ENCODE measurements at regions not wholly inside any gene's neighbourhood (a gene's known extent, or its start where the extent isn't known, plus 50 kb on each side); places are given as distances from the start of the nearest gene placed in this dataset.

DNA sequence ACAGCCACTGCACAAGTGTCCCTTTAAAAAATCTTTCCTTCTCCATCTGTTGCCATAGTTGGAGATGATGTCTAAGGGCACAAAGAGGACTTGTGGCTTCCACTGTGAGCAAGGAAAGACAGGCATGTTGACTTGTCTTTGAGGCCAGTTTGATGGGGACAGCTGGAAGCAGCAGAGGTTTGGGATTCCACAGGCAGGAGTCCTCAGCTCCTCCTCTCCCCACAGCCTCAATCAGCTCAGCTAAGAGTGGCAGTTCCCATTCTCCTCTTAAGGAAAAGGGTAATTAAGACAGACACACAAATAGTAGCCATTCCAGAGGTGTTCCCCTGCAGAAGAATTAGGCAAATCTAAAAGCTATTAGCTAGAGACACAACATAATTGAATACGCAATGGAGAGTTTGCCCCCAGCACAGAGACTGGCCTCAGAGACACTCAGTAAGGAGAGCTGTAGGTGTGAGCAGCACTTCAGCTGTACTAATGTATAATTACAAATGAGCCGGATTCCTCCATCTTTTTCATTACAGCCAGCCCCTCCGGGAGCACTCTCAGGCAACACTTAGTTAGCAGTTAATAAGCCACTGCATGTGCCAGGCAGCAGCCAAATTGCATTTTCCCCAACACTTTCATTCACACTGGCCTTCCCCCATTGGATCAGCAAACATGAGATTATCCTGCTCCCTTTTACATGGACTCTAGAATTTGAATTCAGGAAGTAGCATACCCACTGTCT, 434.0 kb downstream of the FOXO1 start:
- no peak for DNase-seq (ENCODE audit: low read depth in 3 of 3, low spot score in 2 of 3)

DNA sequence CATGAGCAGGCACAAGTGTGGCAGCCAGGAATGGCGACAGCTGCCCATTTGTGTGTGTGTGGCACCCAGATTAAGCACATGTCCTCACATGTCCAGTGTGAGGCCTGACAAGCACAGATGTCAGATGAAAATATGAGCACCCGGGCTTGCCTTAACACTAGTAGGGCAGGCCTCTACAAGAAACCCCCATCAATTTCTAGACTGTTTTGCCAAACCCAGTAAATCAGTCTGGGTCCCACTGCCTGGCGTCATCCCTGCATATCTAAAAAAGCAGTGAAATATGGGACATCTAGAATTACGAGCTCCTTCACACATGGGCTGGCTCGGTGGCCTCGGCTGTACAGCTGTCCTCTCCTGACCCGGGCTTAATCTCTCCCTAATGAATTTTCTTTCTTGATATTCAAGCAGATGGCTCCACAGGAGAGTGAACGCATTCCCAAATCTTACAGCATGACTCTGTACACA, 432.7 kb downstream of the FOXO1 start:
- peak in 1 of 3 donors; percentile 39 for DNase-seq (ENCODE audit: low read depth in 3 of 3, low spot score in 2 of 3)

DNA sequence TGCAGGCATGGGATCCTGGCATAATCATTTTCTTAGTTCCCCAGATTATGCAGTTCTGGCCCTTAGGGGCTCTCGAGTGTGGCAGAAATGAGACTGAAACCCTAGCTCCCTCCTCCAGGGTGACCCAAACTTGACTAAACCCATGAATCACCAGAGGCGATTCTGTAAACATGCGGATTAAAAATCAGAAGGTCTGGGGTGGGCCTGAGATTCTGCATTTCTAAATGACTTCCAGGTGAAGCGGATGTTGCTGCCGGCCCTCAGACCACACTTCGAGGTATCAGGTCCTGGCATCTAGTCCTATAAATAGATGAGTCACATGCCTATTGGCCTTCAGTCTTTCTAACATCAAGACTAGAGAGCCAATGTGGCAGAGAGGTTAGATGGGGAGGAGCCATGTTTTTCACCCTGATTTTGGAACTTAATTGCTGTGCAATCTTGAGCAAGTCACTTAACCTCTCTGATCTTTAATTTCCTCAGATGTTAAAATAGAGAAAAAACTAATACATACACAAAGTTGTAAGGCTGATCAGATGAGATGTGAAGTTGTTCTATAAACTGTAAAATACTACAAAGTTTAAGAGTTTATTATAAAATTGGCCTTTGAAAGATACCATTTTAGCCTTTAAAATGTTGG, 431.2 kb downstream of the FOXO1 start:
- DNase-seq (ENCODE audit: low read depth in 3 of 3, low spot score in 2 of 3): no peak

DNA sequence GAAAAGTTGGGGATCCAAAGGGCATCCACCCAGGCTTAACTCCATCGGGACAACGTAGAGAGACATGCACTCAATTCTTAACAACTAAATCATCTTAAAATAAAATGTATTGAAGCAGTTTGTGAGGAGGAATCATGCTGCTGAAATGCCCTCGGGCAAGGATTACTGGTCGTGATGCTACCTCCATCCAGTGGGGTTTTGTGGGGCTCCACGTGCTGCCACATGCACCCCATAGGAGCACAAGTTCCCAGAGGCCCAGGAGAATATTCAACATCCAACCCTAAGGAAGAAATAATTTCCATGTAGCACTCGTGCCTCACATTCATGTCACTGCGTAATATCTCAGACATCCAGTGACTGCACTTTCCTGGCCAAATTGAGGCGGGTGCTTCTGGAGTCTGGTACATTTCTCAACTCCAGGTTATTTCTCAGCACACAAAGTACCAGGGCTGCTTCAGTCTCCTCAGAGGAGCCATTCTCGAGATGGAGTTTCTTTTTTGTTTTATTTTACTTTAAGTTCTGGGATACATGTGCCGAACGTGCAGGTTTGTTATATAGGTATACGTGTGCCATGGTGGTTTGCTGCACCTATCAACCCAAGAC, 429.8 kb downstream of the FOXO1 start:
- no peak for DNase-seq (ENCODE audit: low read depth in 3 of 3, low spot score in 2 of 3)

DNA sequence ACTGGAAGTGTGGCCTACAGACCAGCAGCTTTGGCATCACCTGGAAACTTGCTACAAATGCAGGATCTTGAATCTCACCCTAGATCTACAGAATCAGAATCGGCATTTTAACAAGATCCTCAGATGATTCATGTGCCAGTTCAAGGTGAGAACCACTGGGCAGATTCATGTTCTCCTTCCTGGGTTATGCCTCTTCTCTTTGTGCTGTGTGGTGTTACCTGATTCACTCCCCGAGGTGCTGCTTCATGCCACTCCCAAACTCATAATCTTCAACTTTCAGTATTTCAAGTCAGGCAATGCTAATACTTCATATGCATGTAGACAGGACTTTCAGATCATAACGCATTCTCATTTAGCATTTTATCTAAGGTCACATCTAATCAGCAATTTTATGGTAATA, 427.7 kb downstream of the FOXO1 start:
- no peak for DNase-seq (ENCODE audit: low read depth in 3 of 3, low spot score in 2 of 3)

DNA sequence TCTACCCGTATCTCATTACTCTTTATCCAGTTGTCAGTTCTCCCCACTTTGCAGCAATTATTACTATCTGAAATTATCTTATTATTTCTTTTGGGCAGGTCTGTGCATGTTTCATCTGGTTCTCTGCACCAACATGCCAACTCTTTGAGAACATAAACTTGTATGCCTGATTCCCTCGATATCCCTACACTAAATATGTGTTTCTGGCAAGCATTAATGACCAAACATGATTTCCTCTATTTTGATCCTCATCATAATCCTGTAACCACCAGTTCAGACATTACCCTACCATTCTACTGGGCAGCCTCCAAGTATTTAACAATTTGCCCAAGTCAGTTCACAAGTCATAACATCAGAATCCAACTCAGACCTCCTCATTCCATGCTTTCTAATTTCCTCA, 426.1 kb downstream of the FOXO1 start:
- DNase-seq (ENCODE audit: low read depth in 3 of 3, low spot score in 2 of 3): no peak

DNA sequence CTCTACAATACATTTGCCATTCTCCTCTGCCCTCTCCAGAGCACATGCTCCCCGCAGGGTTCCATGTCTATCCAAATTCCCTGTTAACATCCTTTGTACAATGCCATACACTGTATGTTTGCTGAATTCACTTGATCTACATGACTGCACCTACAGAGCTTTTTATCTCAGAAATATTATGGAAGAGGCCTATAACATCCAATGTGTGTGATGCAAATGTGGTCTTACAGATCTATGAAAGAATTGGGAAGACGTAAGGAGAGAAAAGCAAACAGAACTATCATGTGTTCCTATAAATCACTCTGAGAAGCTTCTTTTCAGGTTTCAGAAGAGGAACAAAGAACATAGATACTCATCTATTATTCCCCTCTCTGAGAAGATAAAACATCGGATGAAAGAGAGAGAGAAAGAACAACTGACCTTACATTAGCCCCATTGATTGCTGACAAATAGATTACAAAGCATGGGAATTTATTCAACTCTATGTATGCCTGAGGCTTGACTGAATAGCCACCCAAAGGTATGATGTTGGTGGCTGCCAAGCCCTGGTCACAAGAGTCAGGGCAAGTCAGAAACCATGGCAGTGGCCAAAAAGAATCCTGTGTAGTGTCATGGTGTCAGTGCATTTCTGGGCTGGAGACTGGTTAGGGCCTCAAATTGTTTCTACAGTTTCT, 425.2 kb downstream of the FOXO1 start:
- DNase-seq (ENCODE audit: low read depth in 3 of 3, low spot score in 2 of 3): no peak

DNA sequence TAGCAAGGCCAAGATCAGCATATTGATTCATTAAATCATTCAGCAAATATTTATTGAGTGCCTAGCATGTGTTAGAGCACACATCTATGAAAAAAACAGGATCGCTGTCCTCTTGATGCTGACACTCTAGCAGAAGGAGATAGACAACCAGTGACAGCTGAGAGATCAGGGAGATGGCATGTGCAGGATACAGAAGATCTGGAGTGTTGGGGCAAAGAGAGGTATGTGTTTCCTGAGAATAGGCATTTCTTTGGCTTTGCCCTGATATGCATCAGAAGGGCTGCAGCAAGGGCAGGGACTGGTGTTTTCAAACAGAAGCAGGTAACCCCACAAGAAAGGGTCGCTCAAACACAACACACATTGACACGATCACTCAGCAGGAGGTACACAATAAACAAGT, 423.4 kb downstream of the FOXO1 start:
- no peak for DNase-seq (ENCODE audit: low read depth in 3 of 3, low spot score in 2 of 3)

DNA sequence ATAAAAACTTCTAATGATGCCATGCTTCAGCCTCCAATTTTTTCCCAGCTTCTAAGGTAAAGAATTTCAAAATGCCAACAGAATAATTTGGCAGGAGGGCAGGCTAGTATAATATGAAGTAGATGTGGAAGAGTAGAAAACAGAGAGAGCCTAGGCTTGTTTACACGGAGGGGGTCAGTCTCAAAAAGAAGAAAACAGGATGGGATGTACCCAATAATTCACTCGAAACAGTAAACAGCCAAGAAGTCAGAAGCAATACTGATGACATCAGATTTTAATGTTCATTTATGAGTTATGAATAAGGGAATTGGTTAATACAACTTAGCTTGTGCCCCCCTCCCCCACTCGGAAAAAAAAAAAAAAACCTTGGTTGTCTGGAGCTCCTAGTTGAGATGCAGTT, 422.5 kb downstream of the FOXO1 start:
- no peak for DNase-seq (ENCODE audit: low read depth in 3 of 3, low spot score in 2 of 3)

DNA sequence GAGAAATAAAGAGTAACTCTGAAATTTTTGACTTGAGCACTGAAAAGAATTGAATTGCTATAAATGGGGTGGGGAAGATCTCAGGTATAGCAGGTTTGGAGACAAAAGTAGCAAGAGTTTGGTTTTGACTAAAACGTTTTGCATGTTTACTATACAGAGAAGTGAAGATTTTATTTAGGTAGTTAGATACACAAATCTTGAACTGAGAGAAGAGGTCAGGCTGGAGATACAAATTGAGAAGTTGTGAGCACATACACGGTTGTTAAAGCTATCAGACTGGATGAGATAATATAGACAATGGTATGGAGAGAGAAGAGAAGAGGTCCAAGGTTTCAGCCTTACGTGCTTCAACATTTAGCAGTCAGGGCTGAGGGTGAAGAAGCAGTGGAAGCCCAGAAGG, 420.9 kb downstream of the FOXO1 start:
- no peak for DNase-seq (ENCODE audit: low read depth in 3 of 3, low spot score in 2 of 3)

DNA sequence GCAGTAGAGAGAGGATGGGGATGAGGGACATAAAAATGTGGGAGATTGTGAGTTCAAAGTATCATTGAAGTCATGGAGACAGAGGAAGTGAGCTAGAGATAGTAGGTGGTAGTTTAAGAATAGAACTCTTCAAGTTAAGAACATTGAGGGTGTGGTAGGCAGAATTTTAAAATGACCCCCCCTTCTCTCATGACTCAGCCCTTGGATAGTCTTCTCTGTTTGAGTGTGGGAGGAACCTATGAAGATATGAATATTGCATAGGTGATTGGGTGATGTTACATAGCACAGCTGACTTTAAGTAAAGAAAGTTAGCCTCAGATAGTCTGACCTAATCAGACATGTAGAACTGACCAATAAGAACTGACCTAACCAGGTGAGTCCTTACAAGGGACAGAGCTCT, 418.6 kb downstream of the FOXO1 start:
- DNase-seq (ENCODE audit: low read depth in 3 of 3, low spot score in 2 of 3): no peak

DNA sequence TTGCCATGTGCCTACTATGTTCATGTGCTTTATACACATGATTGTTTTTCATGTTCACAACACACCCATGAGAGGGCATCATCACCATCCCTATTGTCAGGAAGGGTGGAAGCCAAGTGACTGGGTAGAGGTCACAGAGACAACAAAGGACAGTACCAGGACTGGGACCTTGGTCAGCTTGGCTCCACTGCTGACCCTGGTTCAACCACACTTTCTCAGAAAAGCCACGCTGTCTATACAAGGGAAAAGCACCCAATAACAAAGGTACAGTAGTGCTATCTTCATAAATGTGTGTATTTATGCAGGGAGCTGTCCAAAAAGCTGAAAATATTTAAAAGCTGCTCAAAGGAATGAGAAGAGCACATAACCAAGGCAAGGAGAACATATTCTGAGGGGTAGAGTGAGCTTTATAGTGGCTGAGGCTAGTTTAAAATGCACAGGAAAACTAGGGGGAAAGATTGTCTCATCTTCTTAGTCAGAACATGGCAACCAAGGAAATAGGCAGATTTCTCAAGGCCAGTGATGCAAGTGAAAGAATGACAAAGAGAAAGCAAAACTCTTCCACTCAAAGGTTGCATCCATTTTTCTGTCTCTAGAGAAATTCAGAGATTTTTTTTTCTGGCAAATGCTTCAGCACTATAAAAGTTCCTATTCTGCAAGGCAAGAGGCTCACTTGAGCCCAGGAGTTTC, 415.0 kb downstream of the FOXO1 start:
- no peak for DNase-seq (ENCODE audit: low read depth in 3 of 3, low spot score in 2 of 3)

DNA sequence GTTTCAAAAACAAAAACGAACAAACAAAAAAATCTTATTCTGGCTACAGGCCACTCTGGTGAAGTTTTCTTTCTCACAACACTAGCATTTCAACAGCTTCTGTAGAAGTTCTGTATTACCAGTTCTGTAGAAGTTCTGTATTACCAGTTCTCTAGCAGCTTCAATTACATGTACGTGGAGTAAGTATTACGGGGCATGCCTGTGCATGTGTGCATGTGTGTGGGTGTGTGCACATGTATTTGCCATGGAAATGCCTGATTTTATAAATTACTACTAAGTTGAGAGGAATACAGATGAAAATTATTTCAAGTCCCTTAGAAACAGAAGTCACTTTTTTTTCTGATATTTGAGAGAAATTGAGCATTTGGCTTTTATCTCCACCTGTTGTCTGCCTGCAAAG, 414.2 kb downstream of the FOXO1 start:
- DNase-seq (ENCODE audit: low read depth in 3 of 3, low spot score in 2 of 3): no peak

DNA sequence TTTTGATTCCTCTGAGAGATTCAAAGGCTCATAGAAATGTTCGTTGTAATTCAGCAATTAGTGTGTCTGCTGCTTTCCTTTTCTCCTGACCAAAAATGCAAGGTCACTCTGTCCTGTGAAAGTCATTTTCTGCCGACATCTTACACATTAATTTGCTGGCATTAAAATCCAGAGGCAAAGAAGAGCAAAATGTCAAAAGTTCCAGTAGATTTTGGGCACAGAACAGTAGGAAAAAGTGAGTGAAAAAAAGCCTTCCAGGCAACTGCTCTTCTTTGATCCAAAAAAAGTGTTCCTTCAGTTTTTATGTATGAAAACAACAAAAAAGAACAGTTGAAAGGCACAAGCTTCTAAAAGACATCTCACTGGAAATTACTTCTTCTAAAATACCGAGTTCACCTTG, 413.8 kb downstream of the FOXO1 start:
- DNase-seq (ENCODE audit: low read depth in 3 of 3, low spot score in 2 of 3): no peak

DNA sequence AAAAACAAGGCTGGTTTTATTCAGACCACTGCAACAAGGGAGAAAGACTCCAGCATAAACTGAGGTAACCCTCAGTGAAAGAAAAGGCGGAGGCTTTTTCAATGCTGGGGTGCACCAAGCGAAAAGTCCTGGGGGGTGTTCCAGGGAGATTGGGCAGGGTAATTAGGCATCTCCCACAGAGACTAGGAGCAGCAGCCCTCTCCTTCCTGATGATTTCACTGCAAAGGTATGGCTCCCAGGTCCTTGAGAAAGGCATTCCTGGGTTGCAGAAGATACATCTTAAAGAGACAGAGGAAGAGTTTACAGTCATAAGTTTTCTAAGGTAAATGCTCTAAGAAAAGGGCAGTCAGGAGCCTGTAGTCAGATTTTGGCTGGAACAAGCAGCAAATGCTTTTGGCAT, 412.0 kb downstream of the FOXO1 start:
- no peak for DNase-seq (ENCODE audit: low read depth in 3 of 3, low spot score in 2 of 3)

DNA sequence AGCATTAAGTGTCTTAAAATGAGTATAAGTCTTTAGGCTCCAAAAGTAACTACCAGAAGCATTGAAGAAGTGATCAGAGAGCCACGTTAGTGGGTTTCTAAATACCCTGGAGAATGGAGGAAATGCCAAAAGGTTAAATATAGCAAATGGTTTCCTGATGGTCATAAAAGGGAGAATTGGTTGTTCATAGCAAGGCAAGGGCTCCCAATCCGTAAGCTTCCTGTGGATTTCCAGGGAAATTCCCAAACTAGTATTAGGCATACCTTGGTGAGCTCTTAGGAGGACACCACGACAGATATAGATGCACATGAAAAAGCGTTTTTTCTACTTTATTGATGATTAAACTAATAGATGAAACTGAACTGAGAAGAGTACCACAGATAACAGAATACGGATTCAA, 410.9 kb downstream of the FOXO1 start:
- DNase-seq (ENCODE audit: low read depth in 3 of 3, low spot score in 2 of 3): no peak

DNA sequence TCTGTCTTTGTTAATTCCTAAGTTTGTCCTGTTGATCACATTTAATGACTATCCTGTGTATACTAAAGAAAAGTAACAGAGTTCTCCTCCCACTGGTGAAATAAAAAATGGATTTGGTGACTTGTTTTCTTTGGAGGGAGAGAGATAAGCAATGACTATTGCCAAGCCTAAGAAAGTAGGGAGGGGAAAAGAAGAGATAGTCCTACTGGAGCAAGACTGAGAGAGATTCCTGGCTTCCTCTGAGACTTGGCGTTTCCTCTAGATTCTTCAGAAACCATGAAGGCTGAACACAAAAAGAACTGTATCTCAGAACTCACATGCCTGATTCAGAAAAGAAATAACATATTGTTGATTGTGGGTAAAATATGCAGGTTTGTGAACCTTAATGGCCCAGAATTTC, 406.5 kb downstream of the FOXO1 start:
- no peak for DNase-seq (ENCODE audit: low read depth in 3 of 3, low spot score in 2 of 3)

DNA sequence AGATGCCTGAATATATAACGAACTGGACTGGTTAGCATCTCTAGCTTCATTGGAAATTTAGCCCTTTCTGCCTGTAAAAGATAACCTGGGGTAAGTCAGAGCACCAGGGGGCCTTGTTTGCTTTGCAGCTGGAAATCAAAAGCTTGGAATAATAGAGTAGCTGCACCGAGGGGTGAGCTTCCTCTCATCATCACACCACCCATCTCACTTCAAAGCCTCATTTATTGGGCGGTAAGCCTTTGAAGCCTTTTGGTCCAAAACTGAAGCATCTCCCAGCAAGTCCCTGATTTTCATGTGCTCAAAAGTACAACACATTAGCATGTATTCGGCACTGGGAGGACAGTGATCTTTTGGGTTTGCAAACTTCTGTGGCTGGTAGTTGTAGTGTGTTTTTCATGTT, 405.1 kb downstream of the FOXO1 start:
- no peak for DNase-seq (ENCODE audit: low read depth in 3 of 3, low spot score in 2 of 3)

DNA sequence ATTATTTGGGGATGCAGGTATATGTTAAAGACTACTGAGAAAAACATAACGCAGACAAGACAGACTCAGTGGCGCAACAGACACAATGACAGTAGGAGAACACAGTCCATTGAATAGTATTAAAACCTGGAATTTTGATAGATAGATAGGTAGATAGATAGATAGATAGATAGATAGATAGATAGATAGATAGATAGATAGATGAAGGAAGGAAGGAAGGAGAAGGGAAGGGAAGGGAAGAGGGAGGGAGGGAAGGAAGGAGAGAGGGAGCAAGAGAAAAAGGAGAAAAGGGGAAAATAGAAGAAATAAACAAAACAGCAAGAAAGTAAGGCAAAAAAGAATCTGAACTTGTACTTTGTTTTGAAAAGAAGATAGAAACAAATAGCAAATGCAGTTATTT, 404.5 kb downstream of the FOXO1 start:
- DNase-seq (ENCODE audit: low read depth in 3 of 3, low spot score in 2 of 3): no peak

DNA sequence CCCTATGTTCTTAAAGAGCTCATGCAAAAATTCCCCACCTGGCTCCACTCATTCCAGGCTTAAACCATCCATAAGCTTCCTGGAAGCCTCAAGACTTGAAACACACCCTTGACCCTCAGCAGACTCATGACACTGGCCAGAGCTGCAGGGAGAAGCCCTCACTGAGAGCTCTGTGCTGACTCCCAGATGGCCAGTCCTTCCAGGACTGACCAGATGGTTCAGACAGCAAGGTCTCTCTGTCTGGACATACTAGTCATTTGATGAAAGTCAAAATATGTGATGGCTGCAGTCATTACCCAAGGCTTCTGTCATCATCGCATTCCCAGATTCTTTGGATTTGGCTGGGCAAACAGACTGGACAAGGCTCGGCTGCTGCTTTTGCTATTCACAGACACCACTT, 397.4 kb downstream of the FOXO1 start:
- DNase-seq (ENCODE audit: low read depth in 3 of 3, low spot score in 2 of 3): no peak

DNA sequence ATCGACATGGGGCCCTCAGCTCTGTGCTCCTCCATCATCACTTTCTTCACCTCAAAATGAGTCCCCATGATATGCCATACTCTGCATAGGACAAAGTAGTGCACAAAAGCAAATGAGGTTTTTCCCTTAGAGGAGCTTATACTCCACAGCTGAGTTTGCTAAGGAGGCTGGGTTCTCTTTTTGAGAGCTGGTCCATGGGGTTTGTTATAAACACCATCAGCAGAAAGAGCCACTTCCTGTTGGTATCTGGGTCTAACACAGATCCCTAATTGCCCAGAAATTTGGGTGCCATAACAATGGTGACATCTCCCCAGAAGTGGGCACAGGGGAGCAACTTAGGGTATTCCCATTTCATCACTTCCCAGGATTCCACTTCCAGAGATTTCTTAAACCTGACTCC, 395.7 kb downstream of the FOXO1 start:
- no peak for DNase-seq (ENCODE audit: low read depth in 3 of 3, low spot score in 2 of 3)
